H1 (cell line): ENCODE measurements at regions not wholly inside any gene's neighbourhood (a gene's known extent, or its start where the extent isn't known, plus 50 kb on each side); places are given as distances from the start of the nearest gene placed in this dataset.

ENCODE experiments used
- CTCF ChIA-PET: fragments of 300-600 bp; sonication (Branson Sonifier 250); formaldehyde crosslinking; loops from one replicate; lab custom pipeline; 2021; ENCODE audit not compliant: partially characterized antibody; lab: Charles Lee
- POLR2A ChIA-PET: fragments of 300-600 bp; sonication (Branson Sonifier 250); formaldehyde crosslinking; loops from one replicate; lab custom pipeline; 2021; ENCODE audit warnings: inconsistent platforms; ENCODE audit not compliant: partially characterized antibody; lab: Charles Lee
- DNase-seq, 2 experiments: peaks; one replicate each; pipeline versions ENCODE4 v3.0.0 to v3.0.0-alpha.2; 2010 to 2022; ENCODE audit warnings: low spot score in 2 of 2, low read depth in 1 of 2, mixed read lengths in 1 of 2
- FAIRE-seq: peaks from 2 replicates; lab custom pipeline; 2011; peaks lifted over from hg19 to GRCh38; lab: Jason Lieb, UNC
- H2AFZ ChIP-seq: 2 replicates; pipeline ENCODE4 v1.8.1; 2012; ENCODE audit warnings: low read length, inconsistent platforms
- H2AK5ac ChIP-seq: 2 replicates; pipeline ENCODE4 v1.6.1; 2013; ENCODE audit warnings: low read depth, low read length
- H2BK120ac ChIP-seq: replicated peaks from 2 replicates; pipeline ENCODE3; 2013; ENCODE audit warnings: low read depth, low read length, inconsistent platforms
- H2BK12ac ChIP-seq: 2 replicates; pipeline ENCODE4 v1.6.1; 2013; ENCODE audit warnings: low read depth, low read length
- H2BK15ac ChIP-seq: 2 replicates; pipeline ENCODE4 v1.6.1; 2013; ENCODE audit warnings: low read length
- H2BK20ac ChIP-seq: 2 replicates; pipeline ENCODE4 v1.6.1; 2013; ENCODE audit warnings: low read length
- H2BK5ac ChIP-seq: 2 replicates; pipeline ENCODE4 v1.6.1; 2013; ENCODE audit warnings: low read depth, low read length
- H3K14ac ChIP-seq: 2 replicates; pipeline ENCODE4 v1.6.1; 2013; ENCODE audit warnings: inconsistent platforms; ENCODE audit not compliant: insufficient read length
- H3K18ac ChIP-seq: 2 replicates; pipeline ENCODE4 v1.6.1; 2013; ENCODE audit warnings: low read length; ENCODE audit errors: extremely low read depth
- H3K23ac ChIP-seq: 2 replicates; pipeline ENCODE4 v1.6.1; 2013; ENCODE audit warnings: inconsistent platforms; ENCODE audit not compliant: insufficient read length
- H3K23me2 ChIP-seq: 2 replicates; pipeline ENCODE4 v1.6.1; 2013; ENCODE audit warnings: low read depth, low read length
- H3K27ac ChIP-seq: 2 replicates; pipeline ENCODE4 v1.6.1; 2011; ENCODE audit warnings: low read depth, low read length, inconsistent platforms
- H3K27me3 ChIP-seq, 4 experiments: replicated peaks in 1 of 4; 1 replicate in 1 of 4; 2 replicates in 3 of 4; pipeline versions ENCODE4 v1.6.1 to v1.8.1; 2011 to 2013; ENCODE audit warnings: low read length in 3 of 4, mild to moderate bottlenecking in 3 of 4, inconsistent platforms in 2 of 4, mixed read lengths in 2 of 4, moderate library complexity in 1 of 4; ENCODE audit not compliant: control insufficient read depth in 3 of 4, insufficient read depth in 3 of 4; ENCODE audit errors: extremely low read depth in 1 of 4
- H3K36me3 ChIP-seq, 4 experiments: 2 replicates each; pipeline versions ENCODE4 v1.6.1 to v1.8.1; 2011 to 2013; ENCODE audit warnings: mild to moderate bottlenecking in 4 of 4, low read length in 3 of 4, moderate library complexity in 2 of 4, control low read depth in 1 of 4, inconsistent platforms in 1 of 4; ENCODE audit not compliant: insufficient read depth in 4 of 4, control insufficient read depth in 2 of 4
- H3K4ac ChIP-seq: replicated peaks from 2 replicates; pipeline ENCODE3; 2013; ENCODE audit warnings: low read length, low read depth, mixed read lengths, inconsistent platforms; ENCODE audit not compliant: insufficient read length
- H3K4me1 ChIP-seq, 4 experiments: replicated peaks in 1 of 4; 1 replicate in 1 of 4; 2 replicates in 3 of 4; pipeline versions ENCODE4 v1.6.1 to v1.8.1; 2011 to 2013; ENCODE audit warnings: low read length in 3 of 4, inconsistent platforms in 2 of 4, mixed read lengths in 1 of 4; ENCODE audit not compliant: insufficient read depth in 4 of 4, control insufficient read depth in 3 of 4
- H3K4me2 ChIP-seq, 2 experiments: 2 replicates each; pipeline versions ENCODE4 v1.6.1 to v1.8.1; 2011 to 2013; ENCODE audit warnings: low read depth in 2 of 2, low read length in 2 of 2, control low read depth in 1 of 2, inconsistent platforms in 1 of 2, mild to moderate bottlenecking in 1 of 2; ENCODE audit not compliant: insufficient read depth in 1 of 2
- H3K4me3 ChIP-seq, 4 experiments: fragments of 200-600, 300-600 bp in 1 of 4; sonication (generic), shearing (Covaris generic), sonication (Bioruptor Twin) in 1 of 4; 2 replicates each; pipeline versions ENCODE4 v1.5.1 to v1.8.1; 2011 to 2016; ENCODE audit warnings: low read length in 4 of 4, low read depth in 3 of 4, control low read depth in 2 of 4, inconsistent platforms in 2 of 4, mild to moderate bottlenecking in 2 of 4, mixed read lengths in 1 of 4, moderate library complexity in 1 of 4; ENCODE audit not compliant: insufficient read depth in 2 of 4; ENCODE audit errors: extremely low read depth in 1 of 4
- H3K56ac ChIP-seq: replicated peaks from 2 replicates; pipeline ENCODE3; 2013; ENCODE audit warnings: low read depth, mild to moderate bottlenecking, mixed read lengths, low read length, inconsistent platforms; ENCODE audit not compliant: insufficient read length
- H3K79me1 ChIP-seq: 2 replicates; pipeline ENCODE4 v1.6.1; 2013; ENCODE audit warnings: low read depth, low read length, control low read depth
- H3K79me2 ChIP-seq, 2 experiments: 2 replicates each; pipeline versions ENCODE4 v1.6.1 to v1.8.1; 2012 to 2013; ENCODE audit warnings: low read length in 2 of 2, mild to moderate bottlenecking in 2 of 2, inconsistent platforms in 1 of 2; ENCODE audit not compliant: insufficient read depth in 2 of 2, control insufficient read depth in 1 of 2
- H3K9ac ChIP-seq, 4 experiments: replicated peaks in 1 of 4; 1 replicate in 1 of 4; 2 replicates in 3 of 4; pipeline versions ENCODE4 v1.6.1 to v1.8.1; 2011 to 2013; ENCODE audit warnings: low read depth in 3 of 4, low read length in 3 of 4, control low read depth in 2 of 4, mild to moderate bottlenecking in 2 of 4, moderate library complexity in 2 of 4, inconsistent platforms in 1 of 4; ENCODE audit errors: extremely low read depth in 1 of 4
- H3K9me3 ChIP-seq, 2 experiments: 2 replicates each; pipeline versions ENCODE4 v1.6.1 to v1.8.1; 2012 to 2013; ENCODE audit warnings: mild to moderate bottlenecking in 2 of 2, moderate library complexity in 2 of 2, control low read depth in 1 of 2, inconsistent platforms in 1 of 2, low read depth in 1 of 2, low read length in 1 of 2, mixed read lengths in 1 of 2; ENCODE audit not compliant: insufficient read depth in 2 of 2
- H4K20me1 ChIP-seq, 2 experiments: replicated peaks in 1 of 2; 2 replicates each; pipeline versions ENCODE3 to v1.8.1; 2011 to 2013; ENCODE audit warnings: inconsistent platforms in 2 of 2, low read length in 2 of 2, mild to moderate bottlenecking in 1 of 2; ENCODE audit not compliant: insufficient read depth in 2 of 2, control insufficient read depth in 1 of 2
- H4K5ac ChIP-seq: 2 replicates; pipeline ENCODE4 v1.6.1; 2013; ENCODE audit warnings: low read length, low read depth, mixed read lengths, inconsistent platforms; ENCODE audit not compliant: insufficient read length
- H4K8ac ChIP-seq: 2 replicates; pipeline ENCODE4 v1.8.0; 2013; ENCODE audit warnings: mild to moderate bottlenecking, moderate library complexity, low read length, inconsistent platforms; ENCODE audit not compliant: insufficient read depth; ENCODE audit errors: extremely low read depth
- H4K91ac ChIP-seq: replicated peaks from 2 replicates; pipeline ENCODE3; 2013; ENCODE audit warnings: low read length, mixed read lengths, inconsistent platforms; ENCODE audit not compliant: insufficient read length
- CEBPB ChIP-seq: IDR thresholded peaks from 2 replicates; pipeline ENCODE4 v1.6.1; 2012; ENCODE audit warnings: low read depth, low read length
- NRF1 ChIP-seq: IDR thresholded peaks from 2 replicates; pipeline ENCODE4 v1.6.1; 2011; ENCODE audit warnings: mild to moderate bottlenecking, low read depth, low read length, improper control_type of control experiment
- WGBS, 2 experiments: shearing (Covaris generic) in 1 of 2; methylation state at CpG; one replicate each; pipeline versions ENCODE4 v1.1.6 to v1.1.7; 2013 to 2015; ENCODE audit warnings: low lambda C conversion rate in 2 of 2, mixed read lengths in 2 of 2, inconsistent platforms in 1 of 2, low coverage in 1 of 2, missing lambda C conversion rate in 1 of 2; ENCODE audit not compliant: insufficient replicate concordance in 2 of 2, insufficient coverage in 1 of 2, insufficient read length in 1 of 2; ENCODE audit errors: extremely low coverage in 1 of 2, missing lambda C conversion rate in 1 of 2; 5-methylcytosine and 5-hydroxymethylcytosine counted together

DNA sequence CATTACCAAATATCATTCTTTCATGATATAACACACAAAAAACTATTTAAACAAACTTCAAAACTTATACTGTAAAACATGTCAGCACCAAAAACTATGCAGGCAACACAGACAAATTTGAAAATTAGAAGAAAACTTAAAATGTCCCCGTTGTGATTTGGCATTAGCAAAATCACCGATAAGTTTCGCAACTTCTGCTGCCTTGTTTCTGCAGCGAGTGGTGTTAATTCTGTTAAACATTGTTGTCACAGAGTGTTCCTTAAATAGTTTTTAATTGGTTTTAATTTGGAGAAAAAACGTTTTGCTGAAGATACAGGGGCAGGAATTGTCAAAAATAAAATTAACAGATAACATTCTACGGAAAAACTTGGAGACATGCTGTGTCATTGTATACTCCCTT is 160.6 kb downstream of the RPLP1 start:
- Histone ChIP-seq H3K4me3 (no peak overlapping the region), H3K4ac (no peak overlapping the region), H3K23ac (no peak overlapping the region), H2BK5ac (no peak overlapping the region), H3K9me3 (no peaks in the 10 kb centered on the region), H2BK120ac (no peak overlapping the region), H3K27ac (no peak overlapping the region), H2BK20ac (no peak overlapping the region), H3K4me2 (no peak overlapping the region), H3K36me3 (no peaks in the 10 kb centered on the region), H2AK5ac (no peak overlapping the region), H3K56ac (no peak overlapping the region), H4K91ac (no peak overlapping the region), H3K79me1 (no peaks in the 10 kb centered on the region), H3K9ac (no peak overlapping the region), H3K14ac (no peak overlapping the region), H4K5ac (no peak overlapping the region), H2BK15ac (no peak overlapping the region), H2BK12ac (no peak overlapping the region), H3K18ac (no peak overlapping the region), H3K27me3 (peaks cover 0 to 1% (median 0%) of the 10 kb centered on the region in 4 experiments; a peak in 1 of 7 replicates), H3K79me2 (no peaks in the 10 kb centered on the region), H4K20me1 (no peaks in the 10 kb centered on the region), H2AFZ (no peak overlapping the region), H4K8ac (no peak overlapping the region), H3K23me2 (no peaks in the 10 kb centered on the region), H3K4me1 (no peaks in the 10 kb centered on the region)
- CTCF ChIA-PET: no interaction called here
- DNase-seq (no peak), FAIRE-seq (no peak)
- WGBS, 2 experiments: 85% methylated on average over 6 of the region's 6 CpGs; no CpG with 5 or more reads in 1 of the 2 experiments
- POLR2A ChIA-PET: no interaction called here
- TF ChIP-seq NRF1: no peak
- TF ChIP-seq CEBPB: peak; percentile 69; the same call in 1 of the 2 replicates
